ENCODE measurements at regions not wholly inside any gene's neighbourhood (a gene's known extent, or its start where the extent isn't known, plus 50 kb on each side); places are given as distances from the start of the nearest gene placed in this dataset.

DNA sequence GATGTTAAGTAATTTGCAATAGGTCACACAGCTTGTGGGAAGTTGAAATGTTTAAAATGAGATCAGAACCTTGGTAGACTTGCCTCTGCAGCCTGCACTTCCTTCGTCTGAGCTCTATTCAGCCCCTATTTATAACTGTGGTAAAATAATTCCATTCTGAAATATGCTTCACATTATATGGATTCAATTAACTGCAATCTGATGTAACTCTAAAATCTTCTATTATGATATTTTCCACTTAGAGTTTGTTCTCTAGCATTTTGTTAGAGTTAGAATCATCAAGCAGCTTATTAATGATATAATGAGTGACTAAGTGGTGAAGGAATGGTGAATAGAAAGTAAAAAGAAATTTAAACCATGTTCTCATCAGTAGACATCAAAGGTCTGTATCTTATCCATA, 139.6 kb upstream of the ARHGAP28 start:
- Histone ChIP-seq H3K27ac (no peak overlapping the region), H3K27me3 (no peaks in the 10 kb centered on the region), H3K36me3 (no peaks in the 10 kb centered on the region), H3K4me1 (no peaks in the 10 kb centered on the region), H3K4me3 (no peak overlapping the region), H3K9me3 (no peaks in the 10 kb centered on the region)
- DNase-seq, result no peak
- TF ChIP-seq, protein P1, sequence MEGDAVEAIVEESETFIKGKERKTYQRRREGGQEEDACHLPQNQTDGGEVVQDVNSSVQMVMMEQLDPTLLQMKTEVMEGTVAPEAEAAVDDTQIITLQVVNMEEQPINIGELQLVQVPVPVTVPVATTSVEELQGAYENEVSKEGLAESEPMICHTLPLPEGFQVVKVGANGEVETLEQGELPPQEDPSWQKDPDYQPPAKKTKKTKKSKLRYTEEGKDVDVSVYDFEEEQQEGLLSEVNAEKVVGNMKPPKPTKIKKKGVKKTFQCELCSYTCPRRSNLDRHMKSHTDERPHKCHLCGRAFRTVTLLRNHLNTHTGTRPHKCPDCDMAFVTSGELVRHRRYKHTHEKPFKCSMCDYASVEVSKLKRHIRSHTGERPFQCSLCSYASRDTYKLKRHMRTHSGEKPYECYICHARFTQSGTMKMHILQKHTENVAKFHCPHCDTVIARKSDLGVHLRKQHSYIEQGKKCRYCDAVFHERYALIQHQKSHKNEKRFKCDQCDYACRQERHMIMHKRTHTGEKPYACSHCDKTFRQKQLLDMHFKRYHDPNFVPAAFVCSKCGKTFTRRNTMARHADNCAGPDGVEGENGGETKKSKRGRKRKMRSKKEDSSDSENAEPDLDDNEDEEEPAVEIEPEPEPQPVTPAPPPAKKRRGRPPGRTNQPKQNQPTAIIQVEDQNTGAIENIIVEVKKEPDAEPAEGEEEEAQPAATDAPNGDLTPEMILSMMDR (IDR thresholded peaks at IDR 0.05), result no peak
- no peak for TF ChIP-seq POLR2A (IDR thresholded peaks at IDR 0.05)

DNA sequence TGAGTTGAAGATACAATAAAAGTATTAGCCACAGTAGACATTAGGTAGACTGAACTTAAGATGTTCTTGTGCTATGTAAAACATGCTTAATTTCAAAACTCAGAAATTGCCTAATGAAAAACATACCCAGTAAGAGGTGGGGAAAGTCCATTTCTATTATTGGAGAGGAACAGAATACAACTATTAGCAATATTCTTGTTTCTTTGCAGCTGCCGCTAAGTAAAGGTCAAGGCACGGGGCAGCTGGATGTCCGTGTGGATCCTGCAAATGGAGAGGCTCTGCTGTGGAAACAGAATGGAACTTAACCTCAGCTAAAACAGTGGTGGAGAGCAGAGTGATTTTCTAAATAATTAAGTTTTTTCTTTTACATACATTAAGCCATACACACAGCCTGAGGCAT, 139.2 kb upstream of the ARHGAP28 start:
- DNase-seq, result no peak
- Histone ChIP-seq H3K27me3 (no peaks in the 10 kb centered on the region), H3K4me3 (no peak overlapping the region), H3K36me3 (no peaks in the 10 kb centered on the region), H3K27ac (no peak overlapping the region), H3K9me3 (no peaks in the 10 kb centered on the region), H3K4me1 (no peaks in the 10 kb centered on the region)
- no peak for TF ChIP-seq POLR2A (IDR thresholded peaks at IDR 0.05)
- TF ChIP-seq, protein P1 (IDR thresholded peaks at IDR 0.05), result no peak

DNA sequence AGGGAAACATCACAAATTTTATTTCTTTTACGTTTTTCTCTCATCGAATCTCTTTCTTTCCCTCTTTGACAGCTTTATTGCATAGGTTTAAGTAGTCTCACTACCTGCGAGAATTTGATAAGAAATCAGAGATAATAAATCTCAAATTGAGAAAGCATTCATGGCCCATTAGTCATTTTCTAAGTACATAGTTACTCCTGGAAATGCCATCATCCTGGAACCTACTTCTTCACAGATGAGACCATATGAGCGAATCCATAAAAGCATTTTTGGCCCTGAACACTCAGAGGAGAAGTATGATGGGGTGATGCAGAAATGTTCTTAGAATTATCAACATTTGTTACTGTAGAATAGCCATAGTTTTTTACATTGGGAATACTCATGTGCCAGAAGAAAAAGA, 138.0 kb upstream of the ARHGAP28 start:
- no peaks in the 10 kb centered on the region for H3K36me3 ChIP-seq
- no peaks in the 10 kb centered on the region for H3K27me3 ChIP-seq
- H3K27ac ChIP-seq, result no peak overlapping the region
- no peak for DNase-seq
- H3K4me1 ChIP-seq, result no peaks in the 10 kb centered on the region
- no peak overlapping the region for H3K4me3 ChIP-seq
- H3K9me3 ChIP-seq, result no peaks in the 10 kb centered on the region
- TF ChIP-seq, protein P1 (IDR thresholded peaks at IDR 0.05), result no peak
- TF ChIP-seq POLR2A (IDR thresholded peaks at IDR 0.05), result no peak

DNA sequence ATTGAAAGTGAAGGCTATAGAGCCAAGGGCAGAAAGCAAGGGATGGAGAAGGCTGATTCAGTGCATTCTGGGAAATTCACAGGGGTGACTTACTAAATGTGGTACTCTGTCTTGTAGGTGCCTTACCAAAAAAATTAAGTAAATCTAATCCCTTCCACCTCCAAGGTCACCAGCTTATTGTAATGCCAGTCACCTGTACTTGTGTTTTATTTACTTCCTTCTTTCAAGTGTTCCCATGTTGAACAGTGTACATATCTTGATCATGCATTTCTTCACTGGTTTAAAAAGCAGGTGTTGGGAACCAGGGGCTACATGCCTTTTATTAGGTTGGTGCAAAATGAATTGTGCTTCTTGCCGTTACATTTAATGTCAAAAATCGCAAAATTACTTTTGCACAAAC, 137.0 kb upstream of the ARHGAP28 start:
- no peak overlapping the region for H3K4me3 ChIP-seq
- H3K27me3 ChIP-seq, result no peaks in the 10 kb centered on the region
- no peaks in the 10 kb centered on the region for H3K9me3 ChIP-seq
- H3K27ac ChIP-seq, result no peak overlapping the region
- no peak for DNase-seq
- no peaks in the 10 kb centered on the region for H3K36me3 ChIP-seq
- no peaks in the 10 kb centered on the region for H3K4me1 ChIP-seq
- TF ChIP-seq POLR2A (IDR thresholded peaks at IDR 0.05), result no peak
- TF ChIP-seq, protein P1 (IDR thresholded peaks at IDR 0.05), result no peak

DNA sequence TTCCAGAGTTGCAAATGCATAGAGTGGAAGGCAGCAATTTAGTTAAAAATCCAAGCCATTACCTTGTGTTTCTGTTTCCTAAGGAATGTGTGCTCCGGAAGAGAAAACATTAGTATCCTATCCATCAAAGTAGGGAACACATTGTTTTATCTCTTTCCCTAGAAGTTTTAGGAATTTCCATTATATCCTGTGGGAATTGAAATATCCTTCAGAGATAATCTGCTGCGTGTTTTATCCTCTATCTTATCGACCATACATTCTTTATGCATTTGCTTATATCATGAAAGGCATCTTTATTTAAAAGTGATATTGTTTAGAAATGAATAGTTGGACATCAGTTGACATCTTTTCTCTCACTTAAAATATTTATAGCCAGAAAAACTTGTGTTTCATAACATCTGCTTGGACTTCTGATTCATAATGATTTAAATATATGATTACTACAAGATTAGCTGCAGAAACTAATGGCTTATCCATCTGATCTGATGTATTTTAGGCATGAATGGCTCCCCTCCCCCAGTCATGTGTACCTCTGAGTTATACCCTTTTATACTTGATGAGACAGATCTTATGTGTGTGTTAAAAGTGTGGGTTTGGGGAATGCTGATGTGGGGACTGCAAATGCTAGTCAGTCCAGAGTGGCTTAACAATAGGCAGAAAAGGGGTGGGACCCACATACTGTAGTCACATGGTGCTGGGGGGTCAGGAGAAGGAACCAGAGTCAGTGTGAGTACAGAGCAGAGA, 136.2 kb upstream of the ARHGAP28 start:
- no peak for TF ChIP-seq POLR2A (IDR thresholded peaks at IDR 0.05)
- TF ChIP-seq, protein P1 (IDR thresholded peaks at IDR 0.05), result no peak
- Histone ChIP-seq H3K36me3 (no peaks in the 10 kb centered on the region), H3K27me3 (no peaks in the 10 kb centered on the region), H3K4me1 (no peaks in the 10 kb centered on the region), H3K4me3 (no peak overlapping the region), H3K27ac (no peak overlapping the region), H3K9me3 (no peaks in the 10 kb centered on the region)
- DNase-seq, result no peak

DNA sequence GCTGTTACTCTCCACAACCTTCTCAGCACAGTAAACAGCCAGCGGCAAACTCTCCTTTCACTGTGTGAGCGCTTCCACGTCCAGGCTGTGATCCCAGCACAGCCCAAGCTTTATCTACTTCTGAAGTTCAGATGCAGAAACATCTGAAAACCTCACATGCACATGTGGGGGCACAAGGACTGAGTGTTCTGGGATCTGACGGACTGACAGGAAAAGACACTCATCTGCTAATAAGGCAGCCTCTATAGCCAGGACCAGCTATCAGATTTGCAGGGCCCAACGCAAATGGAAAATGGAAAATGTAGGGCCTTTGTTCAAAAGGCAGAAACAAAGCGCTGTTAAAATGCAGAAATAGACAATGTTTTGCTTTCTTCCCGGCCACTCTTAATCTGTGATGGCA, 133.8 kb upstream of the ARHGAP28 start:
- Histone ChIP-seq H3K27me3 (no peaks in the 10 kb centered on the region), H3K4me1 (no peaks in the 10 kb centered on the region), H3K4me3 (no peak overlapping the region), H3K27ac (no peak overlapping the region), H3K36me3 (no peaks in the 10 kb centered on the region), H3K9me3 (no peaks in the 10 kb centered on the region)
- TF ChIP-seq, protein P1 (IDR thresholded peaks at IDR 0.05), result no peak
- TF ChIP-seq POLR2A (IDR thresholded peaks at IDR 0.05), result no peak
- no peak for DNase-seq
